ENCODE measurements at regions not wholly inside any gene's neighbourhood (a gene's known extent, or its start where the extent isn't known, plus 50 kb on each side); places are given as distances from the start of the nearest gene placed in this dataset.

DNA sequence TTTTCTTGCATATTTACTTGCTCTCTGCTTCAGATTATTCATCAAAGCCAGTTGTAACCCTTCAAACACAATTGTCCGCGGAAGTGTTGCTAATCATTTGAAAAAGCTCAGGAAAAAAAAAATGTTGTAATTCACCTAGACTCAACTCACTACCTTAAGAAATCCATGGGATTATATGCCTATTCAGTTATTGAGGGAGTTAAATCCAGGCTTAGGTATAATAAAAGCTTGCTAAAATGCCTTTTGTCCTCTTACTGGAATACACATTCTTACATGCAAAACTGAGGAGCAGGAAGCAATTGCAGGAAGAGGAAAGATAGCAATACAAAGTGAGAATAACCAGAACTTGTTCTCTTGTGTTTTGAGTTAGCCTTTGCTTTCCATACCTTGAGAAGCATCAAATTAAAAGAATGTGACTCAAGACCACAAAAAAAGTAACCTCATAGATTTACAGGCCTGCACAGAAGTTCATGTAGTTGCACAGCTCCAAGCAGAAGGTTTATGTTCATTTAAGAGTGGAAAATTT is 91.4 kb upstream of the FAM241A start:
- TF ChIP-seq, protein P1, sequence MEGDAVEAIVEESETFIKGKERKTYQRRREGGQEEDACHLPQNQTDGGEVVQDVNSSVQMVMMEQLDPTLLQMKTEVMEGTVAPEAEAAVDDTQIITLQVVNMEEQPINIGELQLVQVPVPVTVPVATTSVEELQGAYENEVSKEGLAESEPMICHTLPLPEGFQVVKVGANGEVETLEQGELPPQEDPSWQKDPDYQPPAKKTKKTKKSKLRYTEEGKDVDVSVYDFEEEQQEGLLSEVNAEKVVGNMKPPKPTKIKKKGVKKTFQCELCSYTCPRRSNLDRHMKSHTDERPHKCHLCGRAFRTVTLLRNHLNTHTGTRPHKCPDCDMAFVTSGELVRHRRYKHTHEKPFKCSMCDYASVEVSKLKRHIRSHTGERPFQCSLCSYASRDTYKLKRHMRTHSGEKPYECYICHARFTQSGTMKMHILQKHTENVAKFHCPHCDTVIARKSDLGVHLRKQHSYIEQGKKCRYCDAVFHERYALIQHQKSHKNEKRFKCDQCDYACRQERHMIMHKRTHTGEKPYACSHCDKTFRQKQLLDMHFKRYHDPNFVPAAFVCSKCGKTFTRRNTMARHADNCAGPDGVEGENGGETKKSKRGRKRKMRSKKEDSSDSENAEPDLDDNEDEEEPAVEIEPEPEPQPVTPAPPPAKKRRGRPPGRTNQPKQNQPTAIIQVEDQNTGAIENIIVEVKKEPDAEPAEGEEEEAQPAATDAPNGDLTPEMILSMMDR (IDR thresholded peaks at IDR 0.05): no peak
- TF ChIP-seq POLR2A (IDR thresholded peaks at IDR 0.05): no peak

Data from right lobe of liver (tissue), 4 donors.